ENCODE measurements at regions not wholly inside any gene's neighbourhood (a gene's known extent, or its start where the extent isn't known, plus 50 kb on each side); places are given as distances from the start of the nearest gene placed in this dataset.

DNA sequence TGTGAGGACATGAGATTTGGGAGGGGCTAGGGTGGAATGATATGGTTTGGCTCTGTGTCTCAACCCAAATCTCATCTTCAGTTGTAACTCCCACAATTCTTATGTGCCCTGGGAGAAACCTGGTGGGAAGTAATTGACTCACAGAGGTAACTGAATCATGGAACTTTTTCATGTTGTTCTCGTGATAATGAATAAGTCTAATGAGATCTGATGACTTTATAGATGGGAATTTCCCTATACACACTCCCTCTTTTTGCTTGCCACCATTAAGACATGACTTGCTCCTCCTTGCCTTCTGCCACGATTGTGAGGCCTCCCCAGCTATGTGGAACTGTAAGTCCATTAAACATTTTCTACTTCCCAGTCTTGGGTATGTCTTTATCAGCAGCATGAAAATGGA is 253.2 kb upstream of the GK2 start:
- TF ChIP-seq POLR2A (IDR thresholded peaks at IDR 0.05), result no peak
- TF ChIP-seq CTCF (IDR thresholded peaks at IDR 0.05), result no peak

Measured in tibial nerve (tissue), 3 donors.